Liver (tissue), 8 donors: ENCODE measurements at regions not wholly inside any gene's neighbourhood (a gene's known extent, or its start where the extent isn't known, plus 50 kb on each side); places are given as distances from the start of the nearest gene placed in this dataset.

Experiments used
- DNase-seq: peaks from one replicate; pipeline ENCODE4 v3.0.0-alpha.2; 2017; ENCODE audit warnings: low spot score
- H3K27ac ChIP-seq, 2 donors: one replicate each; pipeline ENCODE4 v1.7.0; 2013; ENCODE audit warnings: inconsistent platforms in 2 of 2, low read length in 2 of 2, control low read depth in 1 of 2, low read depth in 1 of 2, mild to moderate bottlenecking in 1 of 2
- H3K27me3 ChIP-seq, 4 donors: one replicate each; pipeline versions ENCODE4 v1.6.1 to v1.7.0; 2013; ENCODE audit warnings: low read length in 3 of 4, inconsistent platforms in 1 of 4, mild to moderate bottlenecking in 1 of 4, moderate library complexity in 1 of 4; ENCODE audit not compliant: control insufficient read depth in 4 of 4, insufficient read depth in 4 of 4
- H3K36me3 ChIP-seq, 4 donors: one replicate each; pipeline versions ENCODE4 v1.6.1 to v1.7.0; 2013; ENCODE audit warnings: low read length in 3 of 4, mild to moderate bottlenecking in 3 of 4, low read depth in 1 of 4, moderate library complexity in 1 of 4; ENCODE audit not compliant: control insufficient read depth in 4 of 4, insufficient read depth in 3 of 4
- H3K4me1 ChIP-seq, 4 donors: one replicate each; pipeline versions ENCODE4 v1.6.1 to v1.7.0; 2013; ENCODE audit warnings: low read length in 3 of 4, mild to moderate bottlenecking in 3 of 4, moderate library complexity in 1 of 4; ENCODE audit not compliant: control insufficient read depth in 4 of 4, insufficient read depth in 4 of 4
- H3K4me3 ChIP-seq, 3 donors: one replicate each; pipeline versions ENCODE4 v1.6.1 to v1.7.0; 2013; ENCODE audit warnings: low read length in 3 of 3, control low read depth in 1 of 3, low read depth in 1 of 3, mild to moderate bottlenecking in 1 of 3
- H3K9ac ChIP-seq, 2 donors: one replicate each; pipeline ENCODE4 v1.7.0; 2013; ENCODE audit warnings: low read length in 2 of 2, mild to moderate bottlenecking in 2 of 2, moderate library complexity in 2 of 2, control low read depth in 1 of 2, low read depth in 1 of 2
- H3K9me3 ChIP-seq, 4 donors: one replicate each; pipeline versions ENCODE4 v1.6.1 to v1.7.0; 2013; ENCODE audit warnings: low read length in 3 of 4; ENCODE audit not compliant: control insufficient read depth in 4 of 4
- EGR1 ChIP-seq, 2 donors: IDR thresholded peaks; 2 replicates each; pipeline ENCODE4 v1.6.1; 2016 to 2018; ENCODE audit warnings: antibody characterized with exemption in 2 of 2, low read depth in 2 of 2
- FOXA1 ChIP-seq: IDR thresholded peaks from 2 replicates; pipeline ENCODE4 v1.6.1; 2016; ENCODE audit warnings: antibody characterized with exemption
- FOXA2 ChIP-seq: IDR thresholded peaks from 2 replicates; pipeline ENCODE4 v1.6.1; 2016; ENCODE audit warnings: antibody characterized with exemption
- GABPA ChIP-seq, 2 donors: IDR thresholded peaks in 1 of 2; conservative IDR thresholded peaks in 1 of 2; 2 replicates each; pipeline ENCODE4 v1.6.1; 2016; ENCODE audit warnings: antibody characterized with exemption in 2 of 2, mild to moderate bottlenecking in 1 of 2, moderate library complexity in 1 of 2
- HNF4A ChIP-seq, 2 donors: conservative IDR thresholded peaks; 2 replicates each; pipeline ENCODE4 v1.6.1; 2016; ENCODE audit warnings: antibody characterized with exemption in 2 of 2, mild to moderate bottlenecking in 2 of 2
- HNF4G ChIP-seq: IDR thresholded peaks from 2 replicates; pipeline ENCODE4 v1.6.1; 2016; ENCODE audit warnings: antibody characterized with exemption
- NR2F2 ChIP-seq: IDR thresholded peaks from 2 replicates; pipeline ENCODE4 v1.6.1; 2016; ENCODE audit warnings: antibody characterized with exemption
- RAD21 ChIP-seq, 2 donors: IDR thresholded peaks; 2 replicates each; pipeline ENCODE4 v1.6.1; 2016; ENCODE audit warnings: antibody characterized with exemption in 2 of 2, mild to moderate bottlenecking in 2 of 2
- RXRA ChIP-seq, 2 donors: IDR thresholded peaks; 2 replicates each; pipeline ENCODE4 v1.6.1; 2017 to 2018; ENCODE audit warnings: antibody characterized with exemption in 2 of 2, mild to moderate bottlenecking in 1 of 2
- SP1 ChIP-seq: IDR thresholded peaks from 2 replicates; pipeline ENCODE4 v1.6.1; 2018; ENCODE audit warnings: antibody characterized with exemption, mild to moderate bottlenecking
- WGBS: extraction: QIAGEN DNeasy Blood & Tissue Kit; methylation state at CpG from one replicate; pipeline ENCODE4 v1.1.7; 2013; 5-methylcytosine and 5-hydroxymethylcytosine counted together
- TF ChIP-seq, protein P1 (sequence below): fragments of 150-350 bp; IDR thresholded peaks from 2 replicates; pipeline ENCODE4 v1.5.1; 2017; ENCODE audit warnings: improper control_type of control experiment, low read depth, low read length; ENCODE audit not compliant: missing input control
- TF ChIP-seq, protein P2 (sequence below): IDR thresholded peaks from 2 replicates; pipeline ENCODE4 v1.6.1; 2016; ENCODE audit warnings: antibody characterized with exemption
- TF ChIP-seq, protein P3 (sequence below): IDR thresholded peaks from 2 replicates; pipeline ENCODE4 v1.6.1; 2016; ENCODE audit warnings: antibody characterized with exemption
- TF ChIP-seq, protein P4 (sequence below): IDR thresholded peaks from 2 replicates; pipeline ENCODE4 v1.6.1; 2016; ENCODE audit warnings: antibody characterized with exemption
- TF ChIP-seq, protein P5 (sequence below): IDR thresholded peaks from 2 replicates; pipeline ENCODE4 v1.6.1; 2016; ENCODE audit warnings: antibody characterized with exemption, mild to moderate bottlenecking
- donor health status: healthy.
- donor health status: healthy.
- donor health status: healthy.
- donor health status: healthy.
- donor health status: healthy.

DNA sequence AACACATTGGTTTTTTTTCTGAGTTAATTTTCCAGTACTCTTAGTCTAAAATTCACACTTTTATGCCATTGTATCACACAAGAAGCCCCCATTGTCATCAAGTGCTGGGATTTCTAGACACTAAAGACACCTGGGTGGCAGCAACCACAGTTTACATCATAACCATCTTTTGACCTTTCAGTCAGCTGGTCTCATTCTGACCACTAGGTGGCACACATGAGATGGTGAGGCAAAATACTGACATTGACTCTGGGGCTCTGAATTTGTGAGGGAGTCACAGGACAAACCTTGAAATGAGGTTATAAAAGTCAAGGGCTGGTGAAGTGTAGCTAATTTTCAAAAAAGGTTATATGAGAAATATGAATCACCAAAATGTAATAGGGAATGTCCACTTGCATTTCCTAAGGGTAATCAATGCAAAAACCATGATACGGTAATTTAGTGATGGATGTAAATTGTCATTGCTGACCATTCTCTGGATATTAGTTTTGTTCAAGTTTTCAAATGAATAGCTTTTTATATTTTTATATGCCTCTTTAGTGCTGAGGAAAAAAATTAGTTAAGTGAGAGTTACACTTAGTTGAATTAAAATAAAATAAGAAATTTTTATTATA, 229.4 kb downstream of the DMAC1 start:
- Histone ChIP-seq H3K36me3 (no peaks in the 10 kb centered on the region), H3K4me3 (no peak overlapping the region), H3K27me3 (peaks cover 0 to 15% (median 0%) of the 10 kb centered on the region in 4 donors), H3K27ac (no peak overlapping the region), H3K9ac (no peak overlapping the region), H3K4me1 (no peaks in the 10 kb centered on the region), H3K9me3 (no peaks in the 10 kb centered on the region)
- TF ChIP-seq FOXA1 (no peak), RAD21 (IDR thresholded peaks at IDR 0.05) (peak; percentile 78 to 84), HNF4A (conservative IDR thresholded peaks at IDR 0.05) (peak; percentile 4 to 14), NR2F2 (peak; percentile 24)
- TF ChIP-seq, protein P1, sequence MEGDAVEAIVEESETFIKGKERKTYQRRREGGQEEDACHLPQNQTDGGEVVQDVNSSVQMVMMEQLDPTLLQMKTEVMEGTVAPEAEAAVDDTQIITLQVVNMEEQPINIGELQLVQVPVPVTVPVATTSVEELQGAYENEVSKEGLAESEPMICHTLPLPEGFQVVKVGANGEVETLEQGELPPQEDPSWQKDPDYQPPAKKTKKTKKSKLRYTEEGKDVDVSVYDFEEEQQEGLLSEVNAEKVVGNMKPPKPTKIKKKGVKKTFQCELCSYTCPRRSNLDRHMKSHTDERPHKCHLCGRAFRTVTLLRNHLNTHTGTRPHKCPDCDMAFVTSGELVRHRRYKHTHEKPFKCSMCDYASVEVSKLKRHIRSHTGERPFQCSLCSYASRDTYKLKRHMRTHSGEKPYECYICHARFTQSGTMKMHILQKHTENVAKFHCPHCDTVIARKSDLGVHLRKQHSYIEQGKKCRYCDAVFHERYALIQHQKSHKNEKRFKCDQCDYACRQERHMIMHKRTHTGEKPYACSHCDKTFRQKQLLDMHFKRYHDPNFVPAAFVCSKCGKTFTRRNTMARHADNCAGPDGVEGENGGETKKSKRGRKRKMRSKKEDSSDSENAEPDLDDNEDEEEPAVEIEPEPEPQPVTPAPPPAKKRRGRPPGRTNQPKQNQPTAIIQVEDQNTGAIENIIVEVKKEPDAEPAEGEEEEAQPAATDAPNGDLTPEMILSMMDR, result peak; percentile 65
- peak; percentile 48 for DNase-seq
- 98% methylated on average over 1 of the region's 1 CpG for WGBS

DNA sequence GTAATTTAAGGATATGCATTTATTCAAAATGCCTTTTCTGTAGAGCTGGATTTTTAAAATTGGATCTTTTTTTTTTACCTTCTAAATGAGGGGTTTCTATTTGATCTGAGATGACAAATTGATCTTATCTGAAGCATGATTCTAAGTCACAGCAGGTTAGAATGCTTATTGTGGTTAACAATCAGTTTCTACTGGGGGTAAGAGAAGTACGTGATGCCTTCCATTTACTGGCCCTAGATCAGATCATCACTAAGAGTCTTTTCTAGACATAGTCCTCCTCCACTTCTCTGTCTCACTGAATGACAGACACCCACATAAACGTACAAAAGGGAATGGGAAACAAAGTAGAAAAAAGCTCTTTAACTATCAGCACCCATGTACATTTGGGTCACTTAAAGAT, 231.9 kb downstream of the DMAC1 start:
- Histone ChIP-seq H3K27me3 (peaks cover 0 to 15% (median 0%) of the 10 kb centered on the region in 4 donors), H3K36me3 (no peaks in the 10 kb centered on the region), H3K27ac (no peak overlapping the region), H3K4me1 (no peaks in the 10 kb centered on the region), H3K4me3 (no peak overlapping the region), H3K9ac (no peak overlapping the region), H3K9me3 (no peaks in the 10 kb centered on the region)
- WGBS, result 57% methylated on average over 2 of the region's 2 CpGs
- no peak for DNase-seq
- TF ChIP-seq, protein P2, sequence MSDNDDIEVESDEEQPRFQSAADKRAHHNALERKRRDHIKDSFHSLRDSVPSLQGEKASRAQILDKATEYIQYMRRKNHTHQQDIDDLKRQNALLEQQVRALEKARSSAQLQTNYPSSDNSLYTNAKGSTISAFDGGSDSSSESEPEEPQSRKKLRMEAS, result no peak
- TF ChIP-seq RXRA (IDR thresholded peaks at IDR 0.05) (no peak), EGR1 (IDR thresholded peaks at IDR 0.05; ENCODE audit: low read depth in 2 of 2) (no peak), FOXA2 (no peak), SP1 (no peak), RAD21 (IDR thresholded peaks at IDR 0.05) (no peak), FOXA1 (no peak), GABPA (IDR thresholded peaks at IDR 0.05 in 1 of 2, conservative IDR thresholded peaks at IDR 0.05 in 1 of 2) (no peak), HNF4G (no peak)
- TF ChIP-seq, protein P3, sequence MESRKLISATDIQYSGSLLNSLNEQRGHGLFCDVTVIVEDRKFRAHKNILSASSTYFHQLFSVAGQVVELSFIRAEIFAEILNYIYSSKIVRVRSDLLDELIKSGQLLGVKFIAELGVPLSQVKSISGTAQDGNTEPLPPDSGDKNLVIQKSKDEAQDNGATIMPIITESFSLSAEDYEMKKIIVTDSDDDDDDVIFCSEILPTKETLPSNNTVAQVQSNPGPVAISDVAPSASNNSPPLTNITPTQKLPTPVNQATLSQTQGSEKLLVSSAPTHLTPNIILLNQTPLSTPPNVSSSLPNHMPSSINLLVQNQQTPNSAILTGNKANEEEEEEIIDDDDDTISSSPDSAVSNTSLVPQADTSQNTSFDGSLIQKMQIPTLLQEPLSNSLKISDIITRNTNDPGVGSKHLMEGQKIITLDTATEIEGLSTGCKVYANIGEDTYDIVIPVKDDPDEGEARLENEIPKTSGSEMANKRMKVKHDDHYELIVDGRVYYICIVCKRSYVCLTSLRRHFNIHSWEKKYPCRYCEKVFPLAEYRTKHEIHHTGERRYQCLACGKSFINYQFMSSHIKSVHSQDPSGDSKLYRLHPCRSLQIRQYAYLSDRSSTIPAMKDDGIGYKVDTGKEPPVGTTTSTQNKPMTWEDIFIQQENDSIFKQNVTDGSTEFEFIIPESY, result no peak
- TF ChIP-seq, protein P4, sequence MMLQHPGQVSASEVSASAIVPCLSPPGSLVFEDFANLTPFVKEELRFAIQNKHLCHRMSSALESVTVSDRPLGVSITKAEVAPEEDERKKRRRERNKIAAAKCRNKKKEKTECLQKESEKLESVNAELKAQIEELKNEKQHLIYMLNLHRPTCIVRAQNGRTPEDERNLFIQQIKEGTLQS, result no peak
- TF ChIP-seq, protein P5, sequence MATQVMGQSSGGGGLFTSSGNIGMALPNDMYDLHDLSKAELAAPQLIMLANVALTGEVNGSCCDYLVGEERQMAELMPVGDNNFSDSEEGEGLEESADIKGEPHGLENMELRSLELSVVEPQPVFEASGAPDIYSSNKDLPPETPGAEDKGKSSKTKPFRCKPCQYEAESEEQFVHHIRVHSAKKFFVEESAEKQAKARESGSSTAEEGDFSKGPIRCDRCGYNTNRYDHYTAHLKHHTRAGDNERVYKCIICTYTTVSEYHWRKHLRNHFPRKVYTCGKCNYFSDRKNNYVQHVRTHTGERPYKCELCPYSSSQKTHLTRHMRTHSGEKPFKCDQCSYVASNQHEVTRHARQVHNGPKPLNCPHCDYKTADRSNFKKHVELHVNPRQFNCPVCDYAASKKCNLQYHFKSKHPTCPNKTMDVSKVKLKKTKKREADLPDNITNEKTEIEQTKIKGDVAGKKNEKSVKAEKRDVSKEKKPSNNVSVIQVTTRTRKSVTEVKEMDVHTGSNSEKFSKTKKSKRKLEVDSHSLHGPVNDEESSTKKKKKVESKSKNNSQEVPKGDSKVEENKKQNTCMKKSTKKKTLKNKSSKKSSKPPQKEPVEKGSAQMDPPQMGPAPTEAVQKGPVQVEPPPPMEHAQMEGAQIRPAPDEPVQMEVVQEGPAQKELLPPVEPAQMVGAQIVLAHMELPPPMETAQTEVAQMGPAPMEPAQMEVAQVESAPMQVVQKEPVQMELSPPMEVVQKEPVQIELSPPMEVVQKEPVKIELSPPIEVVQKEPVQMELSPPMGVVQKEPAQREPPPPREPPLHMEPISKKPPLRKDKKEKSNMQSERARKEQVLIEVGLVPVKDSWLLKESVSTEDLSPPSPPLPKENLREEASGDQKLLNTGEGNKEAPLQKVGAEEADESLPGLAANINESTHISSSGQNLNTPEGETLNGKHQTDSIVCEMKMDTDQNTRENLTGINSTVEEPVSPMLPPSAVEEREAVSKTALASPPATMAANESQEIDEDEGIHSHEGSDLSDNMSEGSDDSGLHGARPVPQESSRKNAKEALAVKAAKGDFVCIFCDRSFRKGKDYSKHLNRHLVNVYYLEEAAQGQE, result no peak
